Muscle of leg (tissue), 3 donors: ENCODE measurements at regions not wholly inside any gene's neighbourhood (a gene's known extent, or its start where the extent isn't known, plus 50 kb on each side); places are given as distances from the start of the nearest gene placed in this dataset.

ENCODE experiments used
- DNase-seq: peaks from one replicate; pipeline ENCODE4 v3.0.0; 2013
- H3K27ac ChIP-seq: one replicate; pipeline ENCODE4 v1.5.1; 2013; ENCODE audit warnings: mild to moderate bottlenecking, low read length, control low read depth
- H3K27me3 ChIP-seq: one replicate; pipeline ENCODE4 v1.6.1; 2013; ENCODE audit warnings: low read length; ENCODE audit not compliant: control insufficient read depth, insufficient read depth
- H3K36me3 ChIP-seq: one replicate; pipeline ENCODE4 v1.6.1; 2013; ENCODE audit warnings: low read length; ENCODE audit not compliant: control insufficient read depth, insufficient read depth
- H3K4me1 ChIP-seq: one replicate; pipeline ENCODE4 v1.6.1; 2013; ENCODE audit warnings: low read length; ENCODE audit not compliant: control insufficient read depth, insufficient read depth
- H3K4me3 ChIP-seq: one replicate; pipeline ENCODE4 v1.5.1; 2013; ENCODE audit warnings: low read length, control low read depth
- H3K9me3 ChIP-seq: replicated peaks from 2 replicates; pipeline ENCODE4 v1.6.1; 2013; ENCODE audit warnings: low read depth, low read length; ENCODE audit not compliant: control insufficient read depth
- WGBS: methylation state at CpG from one replicate; pipeline ENCODE4 v1.1.5; 2013; ENCODE audit warnings: missing lambda C conversion rate; ENCODE audit not compliant: insufficient coverage; 5-methylcytosine and 5-hydroxymethylcytosine counted together

GRCh38 chr15:92268900-92269299 lies 124.8 kb upstream of the ST8SIA2 start:
- DNase-seq, result no peak
- no peaks in the 10 kb centered on the region for H3K9me3 ChIP-seq
- H3K4me3 ChIP-seq, result no peak overlapping the region
- no peaks in the 10 kb centered on the region for H3K36me3 ChIP-seq
- H3K27ac ChIP-seq, result no peak overlapping the region
- WGBS, result 40% methylated on average over 1 of the region's 3 CpGs
- peaks cover 8% of the 10 kb centered on the region for H3K4me1 ChIP-seq
- peaks cover 5% of the 10 kb centered on the region for H3K27me3 ChIP-seq

- no CpG with 5 or more reads among the region's 1 CpG for WGBS
- no peaks in the 10 kb centered on the region for H3K9me3 ChIP-seq
- H3K27ac ChIP-seq, result no peak overlapping the region
- peaks cover 8% of the 10 kb centered on the region for H3K4me1 ChIP-seq
- DNase-seq, result no peak
- no peak overlapping the region for H3K4me3 ChIP-seq
- no peaks in the 10 kb centered on the region for H3K36me3 ChIP-seq
- H3K27me3 ChIP-seq, result peaks cover 5% of the 10 kb centered on the region
Observed at GRCh38 chr15:92271179-92271578, 122.5 kb upstream of the ST8SIA2 start.

- Histone ChIP-seq H3K9me3 (no peaks in the 10 kb centered on the region), H3K4me3 (no peak overlapping the region), H3K4me1 (peaks cover 8% of the 10 kb centered on the region), H3K36me3 (no peaks in the 10 kb centered on the region), H3K27ac (no peak overlapping the region), H3K27me3 (peaks cover 5% of the 10 kb centered on the region)
- WGBS, result 100% methylated on average over 1 of the region's 1 CpG
- no peak for DNase-seq
Observed at GRCh38 chr15:92272106-92272505, 121.6 kb upstream of the ST8SIA2 start.

- H3K27me3 ChIP-seq, result peaks cover 3% of the 10 kb centered on the region
- WGBS, result 80% methylated on average over 1 of the region's 3 CpGs
Observed at GRCh38 chr15:92273286-92273685, 120.4 kb upstream of the ST8SIA2 start.

GRCh38 chr15:92273723-92274122 lies 120.0 kb upstream of the ST8SIA2 start:
- DNase-seq, result peak; percentile 59
- peaks cover 3% of the 10 kb centered on the region for H3K27me3 ChIP-seq
- WGBS, result 37% methylated on average over 5 of the region's 6 CpGs
- no peak overlapping the region for H3K4me3 ChIP-seq
- no peaks in the 10 kb centered on the region for H3K9me3 ChIP-seq
- H3K4me1 ChIP-seq, result peaks cover 8% of the 10 kb centered on the region
- H3K36me3 ChIP-seq, result no peaks in the 10 kb centered on the region
- H3K27ac ChIP-seq, result no peak overlapping the region

More at GRCh38 chr15:92273286-92273685, 120.4 kb upstream of the ST8SIA2 start:
- Histone ChIP-seq H3K9me3 (no peaks in the 10 kb centered on the region), H3K36me3 (no peaks in the 10 kb centered on the region), H3K27ac (no peak overlapping the region), H3K4me3 (no peak overlapping the region), H3K4me1 (peaks cover 8% of the 10 kb centered on the region)
- no peak for DNase-seq

- Histone ChIP-seq H3K27me3 (peaks cover 3% of the 10 kb centered on the region), H3K36me3 (no peaks in the 10 kb centered on the region), H3K4me3 (no peak overlapping the region), H3K4me1 (peaks cover 8% of the 10 kb centered on the region), H3K9me3 (no peaks in the 10 kb centered on the region), H3K27ac (no peak overlapping the region)
- WGBS, result no CpG with 5 or more reads among the region's 1 CpG
- DNase-seq, result peak; percentile 23
Observed at GRCh38 chr15:92277776-92278175, 115.9 kb upstream of the ST8SIA2 start.

GRCh38 chr15:92283813-92284212 lies 109.9 kb upstream of the ST8SIA2 start:
- Histone ChIP-seq H3K9me3 (no peaks in the 10 kb centered on the region), H3K27me3 (no peaks in the 10 kb centered on the region), H3K4me3 (no peak overlapping the region), H3K27ac (no peak overlapping the region), H3K4me1 (no peaks in the 10 kb centered on the region), H3K36me3 (no peaks in the 10 kb centered on the region)
- DNase-seq, result no peak
- WGBS, result 50% methylated on average over 1 of the region's 2 CpGs

GRCh38 chr15:92288755-92289154 lies 104.9 kb upstream of the ST8SIA2 start:
- no peak overlapping the region for H3K27ac ChIP-seq
- 75% methylated on average over 1 of the region's 2 CpGs for WGBS

GRCh38 chr15:92289733-92290132 lies 103.9 kb upstream of the ST8SIA2 start:
- no peaks in the 10 kb centered on the region for H3K36me3 ChIP-seq
- no peak overlapping the region for H3K4me3 ChIP-seq
- WGBS, result no CpG with 5 or more reads among the region's 4 CpGs
- no peaks in the 10 kb centered on the region for H3K9me3 ChIP-seq
- no peaks in the 10 kb centered on the region for H3K27me3 ChIP-seq
- no peak for DNase-seq
- H3K4me1 ChIP-seq, result no peaks in the 10 kb centered on the region
- H3K27ac ChIP-seq, result no peak overlapping the region

More at GRCh38 chr15:92288755-92289154, 104.9 kb upstream of the ST8SIA2 start:
- no peak for DNase-seq
- Histone ChIP-seq H3K4me3 (no peak overlapping the region), H3K9me3 (no peaks in the 10 kb centered on the region), H3K27me3 (no peaks in the 10 kb centered on the region), H3K36me3 (no peaks in the 10 kb centered on the region), H3K4me1 (no peaks in the 10 kb centered on the region)

GRCh38 chr15:92290359-92290992 lies 103.2 kb upstream of the ST8SIA2 start:
- no peak for DNase-seq
- 84% methylated on average over 2 of the region's 5 CpGs for WGBS
- Histone ChIP-seq H3K27me3 (no peaks in the 10 kb centered on the region), H3K36me3 (no peaks in the 10 kb centered on the region), H3K4me3 (no peak overlapping the region), H3K9me3 (no peaks in the 10 kb centered on the region), H3K4me1 (peaks cover 3% of the 10 kb centered on the region), H3K27ac (no peak overlapping the region)

- Histone ChIP-seq H3K27ac (no peak overlapping the region), H3K36me3 (no peaks in the 10 kb centered on the region), H3K4me3 (no peak overlapping the region), H3K27me3 (no peaks in the 10 kb centered on the region), H3K9me3 (no peaks in the 10 kb centered on the region), H3K4me1 (peaks cover 3% of the 10 kb centered on the region)
- DNase-seq, result no peak
- no CpG with 5 or more reads among the region's 4 CpGs for WGBS
Observed at GRCh38 chr15:92291900-92292299, 101.8 kb upstream of the ST8SIA2 start.
